ENCODE measurements at regions not wholly inside any gene's neighbourhood (a gene's known extent, or its start where the extent isn't known, plus 50 kb on each side); places are given as distances from the start of the nearest gene placed in this dataset.

GRCh38 chr10:61021926-61022325, 77.9 kb upstream of the RHOBTB1 start:
- Mint-ChIP-seq H3K27me3 (ENCODE audit: unreplicated experiment) (peaks cover 5% of the 10 kb centered on the region), H3K27ac (ENCODE audit: unreplicated experiment) (no peak overlapping the region), H3K4me1 (ENCODE audit: unreplicated experiment) (peaks cover 14% of the 10 kb centered on the region), H3K9me3 (ENCODE audit: unreplicated experiment) (peaks cover 4% of the 10 kb centered on the region), H3K4me3 (ENCODE audit: unreplicated experiment) (no peak overlapping the region), H3K36me3 (ENCODE audit: unreplicated experiment) (no peaks in the 10 kb centered on the region)
- DNase-seq (ENCODE audit: extremely low spot score, unreplicated experiment), result no peak
- TF ChIP-seq, protein P1, sequence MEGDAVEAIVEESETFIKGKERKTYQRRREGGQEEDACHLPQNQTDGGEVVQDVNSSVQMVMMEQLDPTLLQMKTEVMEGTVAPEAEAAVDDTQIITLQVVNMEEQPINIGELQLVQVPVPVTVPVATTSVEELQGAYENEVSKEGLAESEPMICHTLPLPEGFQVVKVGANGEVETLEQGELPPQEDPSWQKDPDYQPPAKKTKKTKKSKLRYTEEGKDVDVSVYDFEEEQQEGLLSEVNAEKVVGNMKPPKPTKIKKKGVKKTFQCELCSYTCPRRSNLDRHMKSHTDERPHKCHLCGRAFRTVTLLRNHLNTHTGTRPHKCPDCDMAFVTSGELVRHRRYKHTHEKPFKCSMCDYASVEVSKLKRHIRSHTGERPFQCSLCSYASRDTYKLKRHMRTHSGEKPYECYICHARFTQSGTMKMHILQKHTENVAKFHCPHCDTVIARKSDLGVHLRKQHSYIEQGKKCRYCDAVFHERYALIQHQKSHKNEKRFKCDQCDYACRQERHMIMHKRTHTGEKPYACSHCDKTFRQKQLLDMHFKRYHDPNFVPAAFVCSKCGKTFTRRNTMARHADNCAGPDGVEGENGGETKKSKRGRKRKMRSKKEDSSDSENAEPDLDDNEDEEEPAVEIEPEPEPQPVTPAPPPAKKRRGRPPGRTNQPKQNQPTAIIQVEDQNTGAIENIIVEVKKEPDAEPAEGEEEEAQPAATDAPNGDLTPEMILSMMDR (IDR thresholded peaks at IDR 0.05), result no peak

GRCh38 chr10:61020420-61021158, 76.6 kb upstream of the RHOBTB1 start:
- Mint-ChIP-seq H3K36me3 (ENCODE audit: unreplicated experiment) (no peaks in the 10 kb centered on the region), H3K27me3 (ENCODE audit: unreplicated experiment) (no peaks in the 10 kb centered on the region), H3K9me3 (ENCODE audit: unreplicated experiment) (peaks cover 4% of the 10 kb centered on the region), H3K4me3 (ENCODE audit: unreplicated experiment) (no peak overlapping the region), H3K27ac (ENCODE audit: unreplicated experiment) (no peak overlapping the region), H3K4me1 (ENCODE audit: unreplicated experiment) (peaks cover 25% of the 10 kb centered on the region)
- TF ChIP-seq, protein P1 (IDR thresholded peaks at IDR 0.05), result no peak
- DNase-seq (ENCODE audit: extremely low spot score, unreplicated experiment), result no peak

GRCh38 chr10:61018146-61018545, 74.2 kb upstream of the RHOBTB1 start:
- H3K4me1 Mint-ChIP-seq (ENCODE audit: unreplicated experiment), result peaks cover 27% of the 10 kb centered on the region
- H3K36me3 Mint-ChIP-seq (ENCODE audit: unreplicated experiment), result no peaks in the 10 kb centered on the region
- no peak for DNase-seq (ENCODE audit: extremely low spot score, unreplicated experiment)
- peaks cover 4% of the 10 kb centered on the region for H3K9me3 Mint-ChIP-seq (ENCODE audit: unreplicated experiment)
- no peaks in the 10 kb centered on the region for H3K27me3 Mint-ChIP-seq (ENCODE audit: unreplicated experiment)
- no peak overlapping the region for H3K27ac Mint-ChIP-seq (ENCODE audit: unreplicated experiment)
- no peak overlapping the region for H3K4me3 Mint-ChIP-seq (ENCODE audit: unreplicated experiment)
- TF ChIP-seq, protein P1 (IDR thresholded peaks at IDR 0.05), result no peak

DNA sequence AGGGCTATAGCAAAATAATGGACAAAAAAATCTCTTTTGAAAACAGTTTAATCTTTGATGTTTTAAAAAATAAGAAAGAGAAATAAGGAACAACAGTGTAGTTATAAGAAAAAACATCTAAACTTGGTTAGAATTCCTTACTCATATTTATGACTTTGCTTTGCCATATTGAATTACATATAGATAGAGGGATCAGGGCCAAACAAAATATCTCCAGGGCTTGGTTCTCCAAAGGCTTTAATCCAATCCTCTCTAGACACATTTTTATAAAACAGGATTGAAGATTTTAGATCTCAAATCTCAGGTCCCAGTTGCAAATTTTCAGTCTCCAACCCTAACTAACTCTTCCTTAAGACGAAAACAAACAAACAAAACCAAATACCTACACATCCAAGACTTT, 72.6 kb upstream of the RHOBTB1 start:
- peaks cover 4% of the 10 kb centered on the region for H3K9me3 Mint-ChIP-seq (ENCODE audit: unreplicated experiment)
- no peak overlapping the region for H3K4me3 Mint-ChIP-seq (ENCODE audit: unreplicated experiment)
- peaks cover 27% of the 10 kb centered on the region for H3K4me1 Mint-ChIP-seq (ENCODE audit: unreplicated experiment)
- no peak overlapping the region for H3K27ac Mint-ChIP-seq (ENCODE audit: unreplicated experiment)
- no peak for DNase-seq (ENCODE audit: extremely low spot score, unreplicated experiment)
- no peaks in the 10 kb centered on the region for H3K36me3 Mint-ChIP-seq (ENCODE audit: unreplicated experiment)
- no peaks in the 10 kb centered on the region for H3K27me3 Mint-ChIP-seq (ENCODE audit: unreplicated experiment)
- TF ChIP-seq, protein P1 (IDR thresholded peaks at IDR 0.05), result no peak

DNA sequence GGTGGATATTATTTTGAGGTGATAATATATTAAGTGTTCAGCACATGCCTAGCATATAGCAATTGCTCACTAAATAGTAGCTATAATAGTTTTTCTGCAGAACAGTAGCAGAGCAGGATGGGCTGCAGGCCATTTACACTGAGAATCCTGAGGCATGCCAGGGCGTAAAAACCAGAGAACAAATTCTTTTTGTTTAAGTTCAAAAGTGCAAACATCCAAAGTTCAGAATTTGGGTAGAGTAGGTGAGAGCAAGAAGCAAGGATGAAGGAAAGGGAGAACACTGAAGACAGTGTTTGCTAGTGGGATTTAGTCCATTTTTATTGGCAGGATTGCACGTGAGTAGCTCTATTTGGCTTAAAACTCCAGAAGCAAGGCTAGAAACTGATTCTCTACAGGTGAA, 72.0 kb upstream of the RHOBTB1 start:
- TF ChIP-seq, protein P1 (IDR thresholded peaks at IDR 0.05), result no peak
- peaks cover 4% of the 10 kb centered on the region for H3K9me3 Mint-ChIP-seq (ENCODE audit: unreplicated experiment)

More for the DNA sequence above, 72.0 kb upstream of the RHOBTB1 start:
- Mint-ChIP-seq H3K27ac (ENCODE audit: unreplicated experiment) (no peak overlapping the region), H3K4me3 (ENCODE audit: unreplicated experiment) (no peak overlapping the region), H3K36me3 (ENCODE audit: unreplicated experiment) (no peaks in the 10 kb centered on the region), H3K4me1 (ENCODE audit: unreplicated experiment) (peaks cover 27% of the 10 kb centered on the region), H3K27me3 (ENCODE audit: unreplicated experiment) (no peaks in the 10 kb centered on the region)
- DNase-seq (ENCODE audit: extremely low spot score, unreplicated experiment), result no peak

Data from osteocyte (in vitro differentiated cells).